Body of pancreas (tissue), 4 donors: ENCODE measurements at regions not wholly inside any gene's neighbourhood (a gene's known extent, or its start where the extent isn't known, plus 50 kb on each side); places are given as distances from the start of the nearest gene placed in this dataset.

Experiments
- ATAC-seq: fragments of 150-250 bp; one replicate; pipeline ENCODE4 v1.9.1; 2016
- DNase-seq, 4 donors: peaks; one replicate each; pipeline ENCODE4 v3.0.0-alpha.2; 2019
- H3K27ac ChIP-seq, 4 donors: fragments of 200-600 bp; sonication (generic); 1 replicate in 3 of 4; 2 replicates in 1 of 4; pipeline versions ENCODE4 v1.5.1 to v1.6.1; 2016 to 2019; ENCODE audit warnings: mild to moderate bottlenecking in 1 of 4, mixed read lengths in 1 of 4, moderate library complexity in 1 of 4
- H3K27me3 ChIP-seq, 2 donors: fragments of 200-600 bp; sonication (generic); one replicate each; pipeline ENCODE4 v1.6.0; 2016; ENCODE audit warnings: mild to moderate bottlenecking in 1 of 2
- H3K36me3 ChIP-seq, 2 donors: fragments of 200-600 bp; sonication (generic); replicated peaks in 1 of 2; 2 replicates each; pipeline ENCODE4 v1.5.1; 2016; ENCODE audit warnings: low read depth in 2 of 2; ENCODE audit not compliant: insufficient read depth in 1 of 2
- H3K4me1 ChIP-seq: fragments of 200-600 bp; sonication (generic); one replicate; pipeline ENCODE4 v1.6.0; 2016
- H3K4me3 ChIP-seq, 2 donors: fragments of 200-600 bp; sonication (generic); 1 replicate in 1 of 2; 2 replicates in 1 of 2; pipeline ENCODE4 v1.5.1; 2016 to 2019
- H3K9me3 ChIP-seq, 3 donors: fragments of 200-600 bp; sonication (generic); 1 replicate in 2 of 3; 2 replicates in 1 of 3; pipeline ENCODE4 v1.5.1; 2016
- POLR2A ChIP-seq, 3 donors: fragments of 450-650 bp; IDR thresholded peaks; one replicate each; pipeline ENCODE4 v1.6.1; 2016; ENCODE audit warnings: antibody characterized with exemption in 3 of 3, mild to moderate bottlenecking in 2 of 3
- WGBS, 2 donors: methylation state at CpG; one replicate each; pipeline ENCODE4 v1.1.5; 2017; 5-methylcytosine and 5-hydroxymethylcytosine counted together
- intact Hi-C: fragments of 100-400 bp; cut with DNase I; formaldehyde crosslinking; loops from one replicate; pipeline ENCODE4 v1.15.1; 2023
- TF ChIP-seq, protein P1 (sequence below), 7 experiments: fragments of 450-650 bp in 4 of 7; fragments of 200-600 bp in 3 of 7; sonication (generic) in 3 of 7; IDR thresholded peaks; one replicate each; pipeline ENCODE4 v1.5.1; 2016 to 2019; ENCODE audit warnings: antibody characterized with exemption in 7 of 7

DNA sequence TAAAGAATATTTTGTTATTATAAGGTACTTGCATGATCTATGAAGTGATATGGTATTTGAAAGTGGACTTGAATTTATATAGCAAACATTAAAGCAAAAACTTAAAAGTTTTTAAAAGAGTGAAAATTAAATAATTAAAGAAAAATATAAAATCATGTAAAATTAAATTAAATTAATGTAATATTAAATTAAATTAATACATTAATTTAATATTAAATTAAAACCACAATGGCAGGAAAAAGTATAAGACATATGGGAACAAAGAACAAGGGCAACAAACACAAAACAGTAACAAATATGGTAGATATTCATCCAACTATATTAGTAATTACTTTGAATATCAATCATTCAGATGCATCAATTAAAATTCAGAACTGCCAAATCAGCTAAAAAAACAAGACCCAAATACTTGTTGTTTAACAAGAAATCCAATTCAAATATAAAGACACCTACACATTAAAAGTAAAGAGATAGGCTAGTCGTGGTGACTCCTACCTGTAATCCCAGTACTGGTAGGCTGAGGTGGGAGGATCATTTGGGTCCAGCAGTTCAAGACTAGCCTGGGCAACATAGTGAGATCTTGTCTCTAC, 992.2 kb upstream of the MIR17HG start:
- Histone ChIP-seq H3K27me3 (no peaks in the 10 kb centered on the region), H3K27ac (no peak overlapping the region), H3K4me3 (no peak overlapping the region), H3K4me1 (no peaks in the 10 kb centered on the region), H3K36me3 (no peaks in the 10 kb centered on the region), H3K9me3 (no peaks in the 10 kb centered on the region)
- DNase-seq (no peak), ATAC-seq (no peak)
- TF ChIP-seq, protein P1, sequence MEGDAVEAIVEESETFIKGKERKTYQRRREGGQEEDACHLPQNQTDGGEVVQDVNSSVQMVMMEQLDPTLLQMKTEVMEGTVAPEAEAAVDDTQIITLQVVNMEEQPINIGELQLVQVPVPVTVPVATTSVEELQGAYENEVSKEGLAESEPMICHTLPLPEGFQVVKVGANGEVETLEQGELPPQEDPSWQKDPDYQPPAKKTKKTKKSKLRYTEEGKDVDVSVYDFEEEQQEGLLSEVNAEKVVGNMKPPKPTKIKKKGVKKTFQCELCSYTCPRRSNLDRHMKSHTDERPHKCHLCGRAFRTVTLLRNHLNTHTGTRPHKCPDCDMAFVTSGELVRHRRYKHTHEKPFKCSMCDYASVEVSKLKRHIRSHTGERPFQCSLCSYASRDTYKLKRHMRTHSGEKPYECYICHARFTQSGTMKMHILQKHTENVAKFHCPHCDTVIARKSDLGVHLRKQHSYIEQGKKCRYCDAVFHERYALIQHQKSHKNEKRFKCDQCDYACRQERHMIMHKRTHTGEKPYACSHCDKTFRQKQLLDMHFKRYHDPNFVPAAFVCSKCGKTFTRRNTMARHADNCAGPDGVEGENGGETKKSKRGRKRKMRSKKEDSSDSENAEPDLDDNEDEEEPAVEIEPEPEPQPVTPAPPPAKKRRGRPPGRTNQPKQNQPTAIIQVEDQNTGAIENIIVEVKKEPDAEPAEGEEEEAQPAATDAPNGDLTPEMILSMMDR (IDR thresholded peaks at IDR 0.05): no peak
- TF ChIP-seq POLR2A (IDR thresholded peaks at IDR 0.05): no peak
- 68 to 73% methylated on average over 1 of the region's 1 CpG for WGBS, 2 donors
- intact Hi-C loops: no loop called here

DNA sequence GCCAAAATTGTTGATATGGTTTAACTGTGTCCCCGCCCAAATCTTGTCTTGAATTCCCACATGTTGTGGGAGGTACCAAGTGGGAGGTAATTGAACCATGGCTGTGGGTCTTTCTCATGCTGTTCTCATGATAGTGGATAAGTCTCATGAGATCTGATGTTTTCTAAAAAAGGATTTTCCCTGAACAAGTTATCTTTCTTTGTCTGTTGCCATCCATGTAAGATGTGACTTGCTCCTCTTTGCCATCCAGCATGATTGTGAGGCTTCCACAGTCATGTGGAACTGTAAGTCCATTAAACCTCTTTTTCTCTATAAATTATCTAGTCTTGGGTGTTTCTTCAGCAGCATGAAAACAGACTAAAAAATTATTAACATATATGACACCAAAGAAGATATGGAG, 986.7 kb upstream of the MIR17HG start:
- no peaks in the 10 kb centered on the region for H3K27me3 ChIP-seq
- intact Hi-C loops: no loop called here
- no peak for ATAC-seq
- no peaks in the 10 kb centered on the region for H3K9me3 ChIP-seq
- no peak overlapping the region for H3K4me3 ChIP-seq
- H3K27ac ChIP-seq: no peak overlapping the region
- WGBS, 2 donors: 63 to 69% methylated on average over 1 of the region's 1 CpG
- H3K4me1 ChIP-seq: no peaks in the 10 kb centered on the region
- TF ChIP-seq, protein P1 (IDR thresholded peaks at IDR 0.05): no peak
- TF ChIP-seq POLR2A (IDR thresholded peaks at IDR 0.05): no peak
- H3K36me3 ChIP-seq: no peaks in the 10 kb centered on the region
- DNase-seq: no peak

DNA sequence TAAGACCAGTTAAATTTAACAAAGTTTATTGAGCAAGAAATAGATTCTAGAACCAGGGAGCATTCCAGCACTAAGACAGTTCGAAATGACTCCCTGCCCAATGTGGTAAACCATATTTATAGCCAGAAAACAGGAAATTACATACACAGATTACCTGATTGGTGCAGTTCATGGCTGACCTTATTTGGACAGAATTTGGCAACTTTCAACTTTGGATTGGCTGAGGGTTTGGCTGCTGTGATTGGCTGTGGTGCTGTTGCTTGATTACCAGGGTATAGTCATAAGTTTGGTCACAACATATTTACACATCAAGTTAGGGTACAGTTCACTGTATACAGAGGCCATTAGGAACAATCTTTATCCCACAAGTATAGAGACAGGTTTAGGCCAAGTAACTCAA, 984.8 kb upstream of the MIR17HG start:
- ATAC-seq (no peak), DNase-seq (no peak)
- H3K27me3 ChIP-seq: no peaks in the 10 kb centered on the region
- no peaks in the 10 kb centered on the region for H3K4me1 ChIP-seq
- intact Hi-C loops: no loop called here
- H3K36me3 ChIP-seq: no peaks in the 10 kb centered on the region
- WGBS, 2 donors: 56 to 70% methylated on average over 1 of the region's 1 CpG
- H3K9me3 ChIP-seq: no peaks in the 10 kb centered on the region
- no peak overlapping the region for H3K27ac ChIP-seq
- no peak overlapping the region for H3K4me3 ChIP-seq
- TF ChIP-seq POLR2A (IDR thresholded peaks at IDR 0.05): no peak
- TF ChIP-seq, protein P1 (IDR thresholded peaks at IDR 0.05): no peak

DNA sequence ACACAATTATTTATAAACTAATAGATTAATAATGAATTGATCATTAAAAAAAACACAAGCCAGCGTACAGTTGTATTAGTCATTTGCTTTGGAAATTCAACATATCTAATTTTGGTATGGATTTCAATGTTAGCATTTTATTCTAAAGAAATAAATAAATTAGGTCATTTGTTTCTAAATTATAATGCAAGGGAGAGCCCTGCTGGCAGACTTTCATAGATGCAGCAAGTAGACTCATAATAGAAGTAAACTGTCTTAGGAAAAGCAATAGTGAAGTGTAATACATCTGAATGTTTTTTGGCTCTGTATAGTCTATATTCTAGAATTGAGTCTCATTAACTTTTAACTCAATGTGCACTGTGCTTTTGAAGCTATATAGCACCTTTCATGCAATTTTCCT, 982.4 kb upstream of the MIR17HG start:
- H3K4me1 ChIP-seq: no peaks in the 10 kb centered on the region
- no peaks in the 10 kb centered on the region for H3K36me3 ChIP-seq
- H3K4me3 ChIP-seq: no peak overlapping the region
- intact Hi-C loops: no loop called here
- ATAC-seq (no peak), DNase-seq (no peak)
- TF ChIP-seq, protein P1 (IDR thresholded peaks at IDR 0.05): no peak
- TF ChIP-seq POLR2A (IDR thresholded peaks at IDR 0.05): no peak
- no peaks in the 10 kb centered on the region for H3K27me3 ChIP-seq
- H3K27ac ChIP-seq: no peak overlapping the region
- 93 to 94% methylated on average over 1 of the region's 1 CpG for WGBS, 2 donors
- H3K9me3 ChIP-seq: no peaks in the 10 kb centered on the region

DNA sequence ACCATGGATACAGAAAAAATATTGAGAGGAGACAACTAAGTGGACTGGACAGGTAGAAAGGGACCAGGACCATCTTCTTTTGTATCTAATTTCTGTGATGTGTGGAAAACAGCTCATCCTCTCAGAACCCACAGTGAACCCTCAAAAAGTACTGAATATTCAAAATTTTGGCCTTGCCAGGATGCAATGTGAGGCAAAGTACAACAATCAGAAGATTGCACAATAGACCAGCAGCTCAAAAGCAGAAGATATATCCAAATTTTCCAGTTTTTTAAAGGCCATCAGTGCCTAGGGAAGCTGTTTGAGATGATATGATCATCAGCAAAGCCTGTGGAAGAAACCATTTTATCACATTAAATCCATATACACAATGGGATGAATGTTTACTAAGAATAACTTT, 973.3 kb upstream of the MIR17HG start:
- TF ChIP-seq, protein P1 (IDR thresholded peaks at IDR 0.05): no peak
- no peak for TF ChIP-seq POLR2A (IDR thresholded peaks at IDR 0.05)
- Histone ChIP-seq H3K27ac (no peak overlapping the region), H3K27me3 (no peaks in the 10 kb centered on the region), H3K4me1 (no peaks in the 10 kb centered on the region), H3K36me3 (no peaks in the 10 kb centered on the region), H3K9me3 (no peaks in the 10 kb centered on the region), H3K4me3 (no peak overlapping the region)
- DNase-seq (no peak), ATAC-seq (no peak)
- intact Hi-C loops: no loop called here
